WI38 (cell line): ENCODE measurements at regions not wholly inside any gene's neighbourhood (a gene's known extent, or its start where the extent isn't known, plus 50 kb on each side); places are given as distances from the start of the nearest gene placed in this dataset.

Experiments
- H3K4me3 ChIP-seq: 2 replicates; pipeline ENCODE4 v1.5.1; 2011; ENCODE audit warnings: low read depth, mild to moderate bottlenecking, control low read depth, low read length
- CTCF ChIP-seq: IDR thresholded peaks from 2 replicates; pipeline ENCODE4 v1.5.1; 2012; ENCODE audit warnings: low read depth, mild to moderate bottlenecking, control low read depth, low read length

DNA sequence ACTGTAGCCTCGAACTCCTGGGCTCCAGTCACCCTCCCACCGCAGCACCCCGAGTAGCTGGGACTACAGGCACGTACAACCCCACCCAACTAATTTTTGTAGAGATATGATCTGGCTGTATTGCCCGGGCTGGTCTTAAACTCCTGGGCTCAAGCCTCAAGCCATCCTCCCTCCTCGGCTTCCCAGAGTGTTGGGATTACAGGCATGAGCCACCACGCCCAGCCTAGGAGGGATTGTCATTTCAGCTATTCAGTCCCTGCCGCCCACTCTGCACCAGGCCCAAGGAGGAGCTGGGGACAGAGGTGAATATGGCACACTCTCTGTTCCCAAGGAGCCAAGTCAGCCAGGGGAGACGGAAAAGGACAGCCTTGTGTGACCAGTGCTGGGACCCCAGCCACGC is 256.2 kb downstream of the PARN start:
- no peak for TF ChIP-seq CTCF

GRCh38 chr16:14373406-14373805 is 256.7 kb downstream of the PARN start:
- no peak overlapping the region for H3K4me3 ChIP-seq
- no peak for TF ChIP-seq CTCF

More for the DNA sequence above, 256.2 kb downstream of the PARN start:
- no peak overlapping the region for H3K4me3 ChIP-seq

GRCh38 chr16:14372471-14372870 is 257.6 kb downstream of the PARN start:
- H3K4me3 ChIP-seq: no peak overlapping the region
- TF ChIP-seq CTCF: no peak

DNA sequence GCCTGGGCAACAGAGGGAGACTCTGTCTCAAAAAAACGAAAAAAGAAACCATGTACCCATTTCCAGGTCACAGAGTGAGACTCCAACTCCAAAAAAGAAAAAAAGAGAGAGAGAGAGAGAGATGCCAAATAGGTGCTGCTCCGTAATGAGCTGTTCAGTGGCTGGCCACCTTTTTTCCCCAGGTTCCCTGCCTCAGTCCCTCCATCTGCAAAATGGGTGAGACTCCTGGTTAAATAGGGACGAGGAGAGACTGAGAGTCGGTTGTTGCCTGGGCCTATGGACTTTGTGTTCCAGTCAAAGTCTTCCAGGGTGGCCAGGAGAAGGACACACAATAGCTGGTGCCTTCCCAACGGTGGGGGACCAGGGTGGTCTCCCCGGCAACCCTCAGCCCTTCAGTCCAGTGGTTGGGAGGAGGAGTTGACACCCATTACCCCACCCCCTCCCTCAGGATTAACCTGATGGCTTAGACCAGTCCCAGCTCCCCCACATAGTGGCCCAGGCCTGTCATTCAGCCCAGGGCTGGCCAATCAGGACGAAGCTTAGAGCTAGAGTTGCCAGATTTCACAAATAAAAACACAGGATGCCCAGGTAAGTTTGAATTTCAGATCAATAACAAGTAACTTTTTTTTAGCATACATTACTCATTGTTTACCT is 258.2 kb downstream of the PARN start:
- TF ChIP-seq CTCF: no peak
- H3K4me3 ChIP-seq: no peak overlapping the region

DNA sequence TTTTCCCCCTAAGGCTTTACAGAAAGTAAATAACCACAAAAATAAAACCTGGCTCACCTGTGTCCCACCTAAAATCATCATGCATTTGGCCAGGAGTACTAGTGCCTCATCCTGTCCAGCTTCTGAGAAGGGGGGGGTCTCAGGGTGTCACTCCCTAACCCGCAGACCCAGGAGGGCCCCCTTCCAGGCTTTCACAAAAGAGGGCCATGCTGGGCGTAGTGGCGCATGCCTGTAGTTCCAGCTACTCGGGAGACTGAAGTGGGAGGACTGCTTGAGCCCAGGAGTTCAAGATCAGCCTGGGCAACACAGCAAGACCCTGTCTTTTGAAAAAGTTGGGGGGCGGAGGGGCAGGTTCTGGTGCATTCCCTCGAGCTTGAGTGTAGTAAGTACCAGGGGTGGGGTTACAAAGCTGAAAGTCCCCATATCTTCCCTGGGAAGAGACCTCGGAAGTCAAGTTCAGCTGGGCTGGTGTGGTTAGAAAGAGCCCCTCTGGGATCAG is 259.3 kb downstream of the PARN start:
- TF ChIP-seq CTCF: no peak
- no peak overlapping the region for H3K4me3 ChIP-seq

DNA sequence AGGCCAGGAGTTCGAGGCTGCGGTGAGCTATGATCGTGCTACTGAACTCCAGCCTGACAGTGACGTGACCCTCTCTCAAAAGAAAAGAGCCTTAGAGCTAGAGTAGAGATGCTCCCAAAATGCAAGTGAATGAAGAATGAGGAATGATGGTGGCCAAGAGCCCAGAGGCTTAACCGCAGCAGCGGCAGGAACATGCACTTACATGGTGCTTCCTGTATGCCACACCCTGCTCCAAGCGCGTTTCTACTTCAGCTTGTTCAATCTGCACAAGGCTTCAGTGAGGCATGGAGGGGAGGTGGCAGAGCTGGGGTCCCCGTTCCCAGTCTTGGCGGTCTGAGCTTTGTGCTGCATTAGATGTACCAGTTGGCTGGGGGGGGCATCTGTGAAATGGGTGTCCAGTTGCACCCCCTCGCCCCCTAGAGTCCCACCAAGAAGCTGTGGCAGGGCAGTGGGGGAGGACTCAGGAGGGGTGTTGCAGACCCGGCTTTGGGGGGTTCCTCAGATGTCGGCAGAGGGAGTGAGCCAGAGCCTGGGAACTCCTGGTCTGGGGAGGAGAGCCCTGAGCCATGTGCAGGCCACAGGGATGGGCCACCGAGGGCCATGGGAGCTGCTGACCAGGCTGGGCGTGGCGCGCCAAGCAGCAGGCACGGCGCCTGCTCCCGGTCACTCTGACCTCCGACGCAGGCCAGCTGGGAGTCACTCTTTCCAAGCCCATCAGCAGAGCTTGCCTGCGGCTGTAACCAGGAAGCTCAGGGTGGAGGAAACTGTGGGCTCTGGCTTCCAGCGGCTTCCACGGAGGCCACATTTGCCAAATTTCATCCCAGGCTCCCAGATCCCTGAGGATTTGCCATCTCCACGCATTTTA is 260.1 kb downstream of the PARN start:
- no peak overlapping the region for H3K4me3 ChIP-seq
- TF ChIP-seq CTCF: no peak

DNA sequence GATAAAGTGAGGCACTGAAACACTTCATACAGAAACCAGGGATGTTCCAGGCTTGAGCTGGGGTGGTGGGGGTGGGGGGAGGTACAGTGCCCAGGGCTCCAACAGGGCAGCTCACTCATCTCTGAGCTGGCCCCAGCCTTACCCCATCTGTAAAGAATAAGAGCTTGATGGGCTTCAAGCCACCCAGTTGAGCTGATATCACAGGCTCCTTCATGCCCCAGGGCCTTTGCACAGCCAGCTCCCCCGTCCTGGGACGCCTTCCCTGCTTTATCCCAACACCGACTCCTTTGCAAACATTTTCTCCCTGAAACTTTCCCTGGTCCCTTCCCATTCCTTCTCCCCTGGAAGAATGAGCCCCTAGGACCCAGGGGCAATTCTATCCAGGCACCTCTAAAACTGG is 261.7 kb downstream of the PARN start:
- no peak for TF ChIP-seq CTCF
- H3K4me3 ChIP-seq: no peak overlapping the region
